ENCODE measurements at regions not wholly inside any gene's neighbourhood (a gene's known extent, or its start where the extent isn't known, plus 50 kb on each side); places are given as distances from the start of the nearest gene placed in this dataset.

DNA sequence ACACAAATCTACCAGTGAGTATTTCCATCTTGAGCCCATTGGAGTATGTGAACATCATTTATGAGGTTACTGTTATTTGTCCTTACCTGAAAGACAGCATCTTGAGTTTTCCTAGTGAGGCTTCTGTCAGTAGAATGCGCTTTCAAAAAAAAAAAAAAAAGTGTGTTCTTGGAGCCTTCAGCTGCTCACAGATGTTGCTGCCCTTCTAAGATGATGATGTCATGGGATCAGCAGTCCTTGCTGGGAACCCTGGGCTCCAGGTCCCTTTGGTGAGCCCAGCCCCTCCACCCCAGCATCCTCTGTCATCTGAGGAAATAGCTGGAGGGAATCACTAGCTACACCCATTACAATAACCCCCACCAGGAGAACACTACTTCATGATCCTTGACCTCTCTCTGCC lies 83.3 kb downstream of the ATPSCKMT start:
- Histone ChIP-seq H3K36me3 (ENCODE audit: control insufficient read depth in 2 of 4, insufficient read depth in 4 of 4, low read length in 3 of 4) (no peaks in the 10 kb centered on the region), H3K4me2 (ENCODE audit: insufficient read depth in 1 of 2, low read depth in 2 of 2, low read length in 2 of 2) (no peak overlapping the region), H3K14ac (ENCODE audit: insufficient read length) (no peak overlapping the region), H3K27me3 (replicated peaks in 1 of 4; ENCODE audit: control insufficient read depth in 3 of 4, extremely low read depth in 1 of 4, insufficient read depth in 3 of 4, low read length in 3 of 4) (no peaks in the 10 kb centered on the region), H4K91ac (replicated peaks; ENCODE audit: insufficient read length, low read length) (no peak overlapping the region), H3K9ac (replicated peaks in 1 of 4; ENCODE audit: extremely low read depth in 1 of 4, low read depth in 3 of 4, low read length in 3 of 4) (no peak overlapping the region), H3K4ac (replicated peaks; ENCODE audit: insufficient read length, low read depth, low read length) (no peak overlapping the region), H4K5ac (ENCODE audit: insufficient read length, low read depth, low read length) (no peak overlapping the region), H2BK12ac (ENCODE audit: low read depth, low read length) (no peak overlapping the region), H2BK5ac (ENCODE audit: low read depth, low read length) (no peak overlapping the region), H3K23me2 (ENCODE audit: low read depth, low read length) (no peaks in the 10 kb centered on the region), H3K27ac (ENCODE audit: low read depth, low read length) (no peak overlapping the region), H2BK15ac (ENCODE audit: low read length) (no peak overlapping the region), H2BK20ac (ENCODE audit: low read length) (no peak overlapping the region), H3K56ac (replicated peaks; ENCODE audit: insufficient read length, low read depth, low read length) (no peak overlapping the region), H3K18ac (ENCODE audit: extremely low read depth, low read length) (no peak overlapping the region), H4K8ac (ENCODE audit: extremely low read depth, insufficient read depth, low read length) (no peak overlapping the region), H3K4me1 (replicated peaks in 1 of 4; ENCODE audit: control insufficient read depth in 3 of 4, insufficient read depth in 4 of 4, low read length in 3 of 4) (peaks cover 2 to 11% (median 3%) of the 10 kb centered on the region in 4 experiments; a peak in 3 of 7 replicates), H3K4me3 (ENCODE audit: extremely low read depth in 1 of 4, insufficient read depth in 2 of 4, low read depth in 3 of 4, low read length in 4 of 4) (no peak overlapping the region), H4K20me1 (replicated peaks in 1 of 2; ENCODE audit: control insufficient read depth in 1 of 2, insufficient read depth in 2 of 2, low read length in 2 of 2) (no peaks in the 10 kb centered on the region), H2BK120ac (replicated peaks; ENCODE audit: low read depth, low read length) (no peak overlapping the region), H3K9me3 (ENCODE audit: insufficient read depth in 2 of 2, low read depth in 1 of 2, low read length in 1 of 2) (no peaks in the 10 kb centered on the region; a peak in 1 of 4 replicates), H3K79me2 (ENCODE audit: control insufficient read depth in 1 of 2, insufficient read depth in 2 of 2, low read length in 2 of 2) (no peaks in the 10 kb centered on the region), H3K79me1 (ENCODE audit: low read depth, low read length) (no peaks in the 10 kb centered on the region), H2AFZ (ENCODE audit: low read length) (no peak overlapping the region), H2AK5ac (ENCODE audit: low read depth, low read length) (no peak overlapping the region), H3K23ac (ENCODE audit: insufficient read length) (no peak overlapping the region)
- CTCF ChIA-PET (ENCODE audit: partially characterized antibody), result no interaction called here
- TF ChIP-seq EP300 (IDR thresholded peaks at IDR 0.05; ENCODE audit: borderline replicate concordance in 1 of 2, low read depth in 2 of 2, low read length in 2 of 2) (no peak), RFX5 (IDR thresholded peaks at IDR 0.05; ENCODE audit: borderline replicate concordance, low read depth, low read length) (no peak), SP2 (IDR thresholded peaks at IDR 0.05; ENCODE audit: low read length) (no peak), EZH2 (IDR thresholded peaks at IDR 0.05; ENCODE audit: low read depth, low read length, severe bottlenecking) (no peak), SAP30 (IDR thresholded peaks at IDR 0.05; ENCODE audit: insufficient read depth, insufficient replicate concordance, low read length) (no peak), TCF12 (IDR thresholded peaks at IDR 0.05; ENCODE audit: low read depth, low read length) (no peak), TAF7 (optimal IDR thresholded peaks at IDR 0.05; ENCODE audit: borderline replicate concordance, low read depth, low read length) (no peak), CBX8 (IDR thresholded peaks at IDR 0.05; ENCODE audit: borderline replicate concordance, low read depth, low read length) (no peak), POLR2A (IDR thresholded peaks at IDR 0.05; ENCODE audit: control extremely low read depth in 1 of 2, low read depth in 2 of 2, low read length in 2 of 2) (no peak)
- no peak for FAIRE-seq
- 100% methylated on average over 1 of the region's 1 CpG; no CpG with 5 or more reads in 1 of the 2 experiments for WGBS, 2 experiments (ENCODE audit: extremely low coverage in 1 of 2, insufficient coverage in 1 of 2, insufficient read length in 1 of 2, insufficient replicate concordance in 2 of 2, low coverage in 1 of 2, low lambda C conversion rate in 2 of 2, missing lambda C conversion rate in 1 of 2)
- POLR2A ChIA-PET (ENCODE audit: partially characterized antibody), result no interaction called here
- no peak for DNase-seq (ENCODE audit: low read depth in 1 of 2, low spot score in 2 of 2)
